ENCODE measurements at regions not wholly inside any gene's neighbourhood (a gene's known extent, or its start where the extent isn't known, plus 50 kb on each side); places are given as distances from the start of the nearest gene placed in this dataset.

GRCh38 chr11:71180694-71181470 lies 71.5 kb downstream of the SHANK2 start:
- H3K4me1 Mint-ChIP-seq = peaks cover 53% of the 10 kb centered on the region
- H3K4me2 ChIP-seq = no peak overlapping the region
- no peak overlapping the region for H2AFZ ChIP-seq
- H3K9me2 ChIP-seq (ENCODE audit: insufficient read depth) = no peaks in the 10 kb centered on the region; the same call in 1 of the 2 replicates
- H3K4me3 Mint-ChIP-seq = no peak overlapping the region; the same call in 2 of the 3 replicates
- H3K4me1 ChIP-seq (ENCODE audit: insufficient read depth) = peaks cover 28% of the 10 kb centered on the region
- H4K20me1 ChIP-seq (replicated peaks; ENCODE audit: insufficient read depth) = peaks cover 20% of the 10 kb centered on the region; the same call in 1 of the 2 replicates
- no peak overlapping the region for H3K27ac Mint-ChIP-seq
- H3F3A ChIP-seq (replicated peaks; ENCODE audit: low read depth) = no peaks in the 10 kb centered on the region
- no peak for DNase-seq (ENCODE audit: low spot score)
- H3K27me3 Mint-ChIP-seq (ENCODE audit: insufficient read depth, low read depth, poor library complexity) = peaks cover 7% of the 10 kb centered on the region
- peaks cover 21% of the 10 kb centered on the region for H3K36me3 Mint-ChIP-seq (ENCODE audit: low read depth)
- H3K9me3 Mint-ChIP-seq = peaks cover 10% of the 10 kb centered on the region
- ATAC-seq = no peak
- H3K79me2 ChIP-seq (replicated peaks; ENCODE audit: insufficient read depth) = peaks cover 89% of the 10 kb centered on the region
- no peaks in the 10 kb centered on the region for H3K27me3 ChIP-seq (ENCODE audit: insufficient read depth)
- 0 out of 2 replicates have a peak, but pooled peaks cover 3% of the 10 kb centered on the region for H3K36me3 ChIP-seq (ENCODE audit: insufficient read depth)
- no peak overlapping the region for H3K27ac ChIP-seq (ENCODE audit: low read depth)
- H3K4me3 ChIP-seq = no peak overlapping the region
- no peak for TF ChIP-seq EZH2 (IDR thresholded peaks at IDR 0.05; ENCODE audit: low read depth, unreplicated experiment)
- TF ChIP-seq ZNF114 (CRISPR knock-in tag; IDR thresholded peaks at IDR 0.05) = no peak
- no peak for TF ChIP-seq STAT1 (IDR thresholded peaks at IDR 0.05; ENCODE audit: unreplicated experiment)
- no peak for TF ChIP-seq REST (IDR thresholded peaks at IDR 0.05; ENCODE audit: unreplicated experiment)
- TF ChIP-seq ZNF462 (CRISPR knock-in tag; IDR thresholded peaks at IDR 0.05) = no peak
- TF ChIP-seq ETS1 (IDR thresholded peaks at IDR 0.05) = no peak
- TF ChIP-seq ZNF331 (CRISPR knock-in tag; IDR thresholded peaks at IDR 0.05; ENCODE audit: low read depth) = no peak
- TF ChIP-seq CREB1 (CRISPR knock-in tag; IDR thresholded peaks at IDR 0.05; ENCODE audit: low read depth) = no peak
- no peak for TF ChIP-seq CTCF (conservative IDR thresholded peaks at IDR 0.05; ENCODE audit: low read depth in 2 of 2)
